HG02623 (cell line): ENCODE measurements at regions not wholly inside any gene's neighbourhood (a gene's known extent, or its start where the extent isn't known, plus 50 kb on each side); places are given as distances from the start of the nearest gene placed in this dataset.

Experiments used
- ATAC-seq: cut with Tn5 transposase; IDR thresholded peaks from one replicate; pipeline ENCODE4 v1.9.1; 2021; ENCODE audit warnings: moderate library complexity; ENCODE audit not compliant: unreplicated experiment

- ATAC-seq, result no peak
Observed at GRCh38 chr2:22282220-22282619, 1102.8 kb upstream of the KLHL29 start.

- no peak for ATAC-seq
Observed at GRCh38 chr2:22282916-22283315, 1102.1 kb upstream of the KLHL29 start.

DNA sequence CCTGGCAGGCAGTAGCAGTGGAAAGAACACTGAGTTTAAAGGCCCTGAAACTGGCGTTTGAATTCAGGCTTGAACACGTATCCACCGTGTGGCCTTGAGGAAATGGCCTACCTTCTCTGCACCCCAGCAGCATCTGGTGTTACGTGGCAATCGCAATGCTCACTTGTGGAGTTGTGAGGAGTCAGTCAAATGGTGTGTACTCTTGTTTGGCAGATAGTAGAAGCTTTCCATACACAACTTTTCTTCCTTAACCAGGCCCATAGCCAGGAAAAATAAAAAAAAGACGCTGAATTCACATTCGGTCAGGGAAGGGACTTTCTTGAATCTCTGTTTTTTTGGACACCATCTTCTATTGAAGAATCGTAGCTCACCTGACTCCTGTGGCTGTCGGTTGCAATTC is 1101.5 kb upstream of the KLHL29 start:
- no peak for ATAC-seq

DNA sequence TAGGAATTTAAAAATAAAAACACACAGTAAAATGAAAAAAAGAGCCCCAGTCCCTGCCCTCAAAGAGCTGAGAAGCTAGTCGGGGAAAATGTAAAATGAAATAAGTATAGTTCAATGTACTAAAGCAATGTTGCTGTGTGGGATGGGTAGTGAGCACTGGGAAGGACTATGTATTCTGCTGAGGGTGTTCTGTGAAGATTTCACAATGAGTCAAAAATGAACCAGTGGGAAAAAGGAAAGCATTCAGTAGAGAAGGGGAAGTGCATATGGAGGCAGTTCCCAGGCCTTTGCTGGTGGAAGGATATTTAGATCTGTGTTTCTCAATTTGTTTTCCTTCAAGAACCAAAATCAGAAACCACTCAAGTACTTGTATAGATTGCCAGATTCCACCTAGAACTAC is 1094.7 kb upstream of the KLHL29 start:
- no peak for ATAC-seq

DNA sequence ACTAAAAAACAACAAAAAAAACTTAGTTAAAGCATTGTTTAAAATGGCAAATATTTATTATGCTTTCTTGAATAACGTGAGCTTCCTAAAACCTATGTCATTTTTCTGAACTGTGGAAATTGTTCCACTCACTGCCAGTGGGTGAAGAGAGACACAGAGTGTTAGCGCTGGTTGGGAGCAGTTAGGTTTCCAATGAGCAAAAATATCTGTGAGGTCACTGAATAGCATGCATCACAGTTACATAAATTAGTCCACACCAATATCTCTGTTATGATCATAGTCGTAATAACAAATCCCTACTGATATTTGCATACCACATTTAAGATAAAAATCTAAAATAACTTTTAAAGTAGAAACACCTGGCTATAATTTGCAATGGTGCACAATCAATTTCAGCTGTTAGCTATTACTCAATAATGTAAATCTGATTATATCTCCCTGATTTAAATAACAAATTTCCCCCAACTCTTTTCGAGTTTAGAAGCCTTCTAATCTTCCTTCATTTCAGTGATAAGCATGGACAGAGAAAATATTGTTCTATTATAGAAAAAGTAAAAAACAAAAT is 1094.0 kb upstream of the KLHL29 start:
- no peak for ATAC-seq

GRCh38 chr2:22301228-22301627 is 1083.8 kb upstream of the KLHL29 start:
- ATAC-seq, result no peak

GRCh38 chr2:22326250-22326649 is 1058.7 kb upstream of the KLHL29 start:
- ATAC-seq, result no peak

DNA sequence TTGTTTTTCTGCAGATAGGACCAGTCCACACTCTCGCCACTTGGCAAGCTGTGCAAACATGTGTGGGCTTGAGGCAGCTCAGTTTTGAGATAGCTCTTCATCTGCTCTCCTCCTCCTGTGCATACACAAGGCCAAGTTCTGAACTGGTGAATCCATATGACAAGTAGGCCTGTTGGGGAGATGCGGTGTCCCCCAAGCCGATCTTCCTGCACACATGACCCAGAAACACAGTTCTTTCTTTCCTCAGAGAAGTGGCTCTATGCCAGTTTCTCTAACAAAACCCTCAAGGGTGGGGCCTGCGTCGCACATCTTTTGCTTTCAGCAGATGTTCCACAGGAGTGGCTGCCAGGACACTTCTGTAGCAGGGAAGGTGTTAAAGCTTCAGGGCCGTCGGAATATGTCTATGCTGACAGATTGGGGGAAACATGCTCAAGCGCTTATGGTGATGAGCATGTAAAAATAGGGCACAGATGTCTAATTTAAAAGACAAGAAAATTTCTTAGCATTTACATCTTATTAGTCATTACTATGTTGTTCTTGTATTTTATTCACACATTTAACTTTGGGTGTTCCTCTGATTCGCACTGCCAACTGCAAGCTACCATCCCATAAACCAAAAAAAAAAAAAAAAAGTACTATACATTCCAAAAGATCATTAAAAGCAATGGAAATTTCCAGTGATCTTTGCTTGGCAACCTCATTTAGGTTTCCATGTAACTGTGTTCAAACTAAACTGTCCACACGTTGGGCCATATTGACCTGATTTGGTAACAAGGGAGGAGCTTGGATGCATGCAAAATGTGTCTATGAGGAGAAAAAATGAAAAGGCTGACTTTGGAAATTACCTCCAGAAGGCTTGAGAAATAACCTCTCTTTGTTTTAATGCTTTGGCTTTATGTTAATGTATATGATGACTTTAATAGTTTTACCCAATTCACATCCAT is 1055.5 kb upstream of the KLHL29 start:
- no peak for ATAC-seq

DNA sequence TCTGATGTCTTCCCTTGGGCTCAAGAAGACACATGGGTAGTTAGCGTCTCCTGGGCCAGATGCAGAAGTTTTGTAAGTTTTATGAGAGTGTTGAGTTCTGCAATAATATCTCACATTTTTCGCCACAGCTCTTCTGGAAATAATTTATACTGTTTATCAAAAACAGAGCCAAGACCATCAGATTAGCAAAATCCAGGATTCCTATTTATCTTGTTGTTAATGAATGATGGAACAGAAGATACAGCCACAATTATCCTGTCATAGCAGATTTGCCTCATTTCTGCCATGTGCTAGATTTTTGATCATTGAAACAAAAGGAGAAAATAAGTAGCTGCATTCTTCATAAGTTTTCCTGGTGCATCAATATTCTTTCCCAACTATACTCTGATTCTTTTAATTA is 1048.6 kb upstream of the KLHL29 start:
- ATAC-seq, result no peak

GRCh38 chr2:22340716-22341115 is 1044.3 kb upstream of the KLHL29 start:
- no peak for ATAC-seq

DNA sequence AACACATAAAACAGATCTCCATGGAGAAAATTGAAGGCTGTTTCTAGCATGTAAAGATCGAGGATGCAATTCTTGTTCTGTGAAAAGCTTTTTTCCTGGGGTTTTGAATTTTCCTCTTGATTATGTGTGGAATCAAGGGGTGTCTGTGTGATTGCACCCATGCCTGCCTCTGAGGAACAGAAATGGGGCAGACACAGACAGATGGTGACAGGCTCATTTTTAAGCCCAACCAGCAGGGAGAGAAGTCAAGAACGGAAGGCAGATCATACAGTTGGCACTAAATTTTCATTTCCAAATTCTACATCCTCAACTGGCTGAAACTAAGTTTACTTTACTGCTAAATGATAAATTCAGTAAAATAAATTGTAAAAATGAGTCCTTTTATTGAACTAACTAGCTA is 1037.7 kb upstream of the KLHL29 start:
- no peak for ATAC-seq

- no peak for ATAC-seq
Observed at GRCh38 chr2:22350621-22351020, 1034.4 kb upstream of the KLHL29 start.

DNA sequence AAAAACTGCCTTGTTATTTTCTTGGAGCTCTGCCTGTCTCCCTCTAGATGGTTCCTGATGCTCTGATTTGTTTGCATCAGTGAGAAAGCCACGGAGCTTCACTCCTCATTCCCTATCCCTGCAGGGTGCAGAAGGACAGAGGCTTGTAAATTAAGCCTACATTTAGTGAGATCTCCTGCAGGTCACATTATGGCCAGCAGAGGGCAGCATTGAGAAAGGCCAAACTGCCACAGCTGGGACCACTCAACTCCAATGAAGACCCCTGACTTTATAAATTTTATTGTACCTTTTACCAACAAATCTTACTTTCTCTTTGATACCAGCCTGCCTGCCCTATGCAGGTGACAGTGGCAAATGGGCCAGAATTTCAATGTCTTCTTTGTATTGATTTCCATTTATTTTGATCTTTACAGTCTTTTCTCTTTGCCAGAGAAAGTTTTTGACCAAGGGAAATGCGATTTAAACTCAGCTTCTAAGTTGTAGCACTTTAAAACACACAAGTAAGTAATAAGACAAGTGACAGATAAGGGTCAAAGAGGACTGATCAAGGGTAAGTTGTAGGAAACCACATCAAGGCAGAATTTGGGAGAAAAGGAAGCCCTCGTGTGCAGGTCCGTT is 1029.1 kb upstream of the KLHL29 start:
- peak; percentile 84 for ATAC-seq

DNA sequence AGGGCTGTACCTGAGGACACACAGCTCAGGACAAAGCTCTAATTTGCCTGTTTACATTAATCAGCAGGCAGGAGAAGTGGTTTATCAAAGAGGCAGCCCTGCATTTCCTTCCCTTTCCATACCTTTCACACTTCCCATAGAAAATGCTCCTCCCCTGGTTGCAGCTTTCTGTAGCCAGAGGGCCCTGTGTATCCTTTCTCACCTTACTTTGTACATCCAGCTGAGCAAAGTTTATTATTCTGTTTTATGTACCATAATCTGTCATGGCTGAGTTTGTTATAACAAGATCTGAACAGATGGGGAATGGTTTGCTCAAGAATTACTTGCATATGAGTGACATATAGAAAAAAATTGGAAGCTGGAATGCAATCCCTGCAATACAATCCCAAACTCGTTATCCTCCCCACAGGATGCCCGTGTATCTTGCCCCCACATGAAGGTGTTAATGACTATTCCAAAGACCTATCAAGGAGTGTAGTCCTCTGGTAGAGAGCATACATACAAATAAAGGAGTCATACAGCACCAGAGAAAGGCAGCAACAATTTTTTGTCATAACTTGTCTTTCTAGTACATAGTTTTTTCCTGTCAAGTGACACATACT is 1025.8 kb upstream of the KLHL29 start:
- ATAC-seq, result no peak

GRCh38 chr2:22360735-22361374 is 1024.1 kb upstream of the KLHL29 start:
- no peak for ATAC-seq

DNA sequence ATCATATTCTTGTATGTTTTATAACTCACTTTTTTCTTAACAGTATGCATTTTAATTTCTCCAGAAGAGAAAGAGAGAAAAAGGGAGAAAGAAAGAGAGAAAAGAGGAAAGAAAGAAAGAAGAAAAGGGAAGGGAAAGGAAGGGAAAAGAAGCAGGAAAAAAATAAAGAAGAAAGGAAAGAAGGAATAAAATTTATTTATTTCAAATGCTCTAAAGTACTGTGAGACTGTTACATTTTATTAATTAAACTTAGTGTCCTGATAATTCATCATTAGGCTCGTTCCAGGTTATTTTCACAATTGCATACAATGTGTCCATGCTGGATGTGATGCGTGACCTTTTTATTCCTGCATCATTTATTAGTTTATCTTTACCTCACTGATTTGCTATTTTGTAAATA is 1023.4 kb upstream of the KLHL29 start:
- no peak for ATAC-seq

- no peak for ATAC-seq
Observed at GRCh38 chr2:22375096-22375495, 1009.9 kb upstream of the KLHL29 start.

- ATAC-seq, result no peak
Observed at GRCh38 chr2:22377268-22377667, 1007.7 kb upstream of the KLHL29 start.

DNA sequence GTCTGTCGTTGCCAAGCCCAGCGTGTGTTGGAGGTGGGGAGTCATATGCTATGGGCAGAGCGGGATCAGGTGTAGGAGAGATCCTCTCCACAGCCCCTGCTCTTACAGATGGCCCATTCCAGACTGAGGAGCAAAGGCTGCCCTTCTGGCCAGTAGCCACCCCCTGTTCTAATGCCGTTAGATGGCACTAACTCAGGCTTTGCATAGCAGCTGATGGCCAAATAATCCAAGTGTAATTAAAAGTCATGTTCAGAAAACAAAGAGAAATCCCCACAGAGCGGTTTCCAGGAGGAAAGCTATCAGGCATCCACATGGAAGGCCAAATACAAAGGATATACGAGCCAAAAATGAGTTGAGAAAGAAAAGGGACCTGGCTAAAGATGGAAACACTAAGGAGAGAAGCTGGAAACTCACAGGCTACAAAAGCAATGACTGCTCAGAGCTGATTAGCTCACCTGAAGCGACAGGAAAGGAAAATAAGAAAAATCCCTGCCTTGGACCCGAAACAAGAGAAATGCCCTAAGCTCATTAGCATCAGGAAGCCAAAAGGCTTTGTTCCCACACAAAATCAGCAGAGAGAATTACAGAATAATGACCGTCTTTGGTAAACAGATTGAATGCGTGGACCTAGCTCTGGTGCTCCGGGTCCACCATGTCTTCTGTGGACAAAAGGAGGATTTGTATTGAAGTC is 1002.4 kb upstream of the KLHL29 start:
- no peak for ATAC-seq

- no peak for ATAC-seq
Observed at GRCh38 chr2:22397847-22398246, 987.1 kb upstream of the KLHL29 start.

DNA sequence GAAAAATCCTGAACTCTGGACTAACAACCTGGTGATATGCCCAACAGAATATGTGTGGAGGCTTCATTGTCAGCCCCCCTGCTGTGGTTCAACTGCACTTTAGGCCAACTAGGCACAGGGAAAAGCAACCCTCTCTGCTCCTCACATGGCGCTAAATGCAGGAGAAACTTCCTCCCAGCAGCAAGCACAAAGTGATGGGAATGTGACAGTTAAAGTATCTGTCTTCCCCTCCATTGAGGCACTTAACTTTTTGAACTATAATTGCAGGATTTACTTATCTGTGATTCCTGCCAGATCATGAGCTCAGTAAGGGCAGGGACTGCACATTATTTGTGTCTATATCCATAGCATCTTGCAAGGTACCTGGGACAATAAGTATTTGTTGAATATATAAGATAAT is 981.2 kb upstream of the KLHL29 start:
- no peak for ATAC-seq
